Testis (tissue), 2 donors: ENCODE measurements at regions not wholly inside any gene's neighbourhood (a gene's known extent, or its start where the extent isn't known, plus 50 kb on each side); places are given as distances from the start of the nearest gene placed in this dataset.

ENCODE experiments used
- POLR2A ChIP-seq: fragments of 450-650 bp; IDR thresholded peaks from one replicate; pipeline ENCODE4 v1.6.1; 2017; ENCODE audit warnings: antibody characterized with exemption, mild to moderate bottlenecking, moderate library complexity
- TF ChIP-seq, protein P1 (sequence below), 3 experiments: fragments of 450-650 bp in 2 of 3; fragments of 200-600 bp in 1 of 3; sonication (generic) in 1 of 3; IDR thresholded peaks; one replicate each; pipeline ENCODE4 v1.5.1; 2016 to 2019; ENCODE audit warnings: antibody characterized with exemption in 3 of 3, mild to moderate bottlenecking in 2 of 3, moderate library complexity in 1 of 3

DNA sequence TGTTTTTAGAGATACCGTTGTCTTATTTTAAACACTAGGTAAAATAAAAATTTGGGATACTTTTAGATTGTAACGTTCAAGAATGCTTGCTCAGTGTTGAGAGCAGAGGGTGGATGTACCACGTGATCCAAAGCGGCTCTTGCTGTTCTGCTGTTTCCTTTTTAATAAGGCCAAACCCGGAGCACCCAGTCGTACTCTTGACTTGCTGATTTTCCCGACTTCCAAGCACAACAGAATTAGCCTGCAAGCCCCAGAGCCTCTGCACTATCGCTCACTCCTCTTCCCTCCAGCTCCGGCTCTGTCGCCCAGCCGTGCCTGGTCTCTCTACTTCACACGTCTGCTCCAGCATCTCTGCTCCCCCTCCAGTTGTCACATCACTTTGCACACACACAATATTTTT lies 77.3 kb downstream of the EMP1 start:
- TF ChIP-seq, protein P1, sequence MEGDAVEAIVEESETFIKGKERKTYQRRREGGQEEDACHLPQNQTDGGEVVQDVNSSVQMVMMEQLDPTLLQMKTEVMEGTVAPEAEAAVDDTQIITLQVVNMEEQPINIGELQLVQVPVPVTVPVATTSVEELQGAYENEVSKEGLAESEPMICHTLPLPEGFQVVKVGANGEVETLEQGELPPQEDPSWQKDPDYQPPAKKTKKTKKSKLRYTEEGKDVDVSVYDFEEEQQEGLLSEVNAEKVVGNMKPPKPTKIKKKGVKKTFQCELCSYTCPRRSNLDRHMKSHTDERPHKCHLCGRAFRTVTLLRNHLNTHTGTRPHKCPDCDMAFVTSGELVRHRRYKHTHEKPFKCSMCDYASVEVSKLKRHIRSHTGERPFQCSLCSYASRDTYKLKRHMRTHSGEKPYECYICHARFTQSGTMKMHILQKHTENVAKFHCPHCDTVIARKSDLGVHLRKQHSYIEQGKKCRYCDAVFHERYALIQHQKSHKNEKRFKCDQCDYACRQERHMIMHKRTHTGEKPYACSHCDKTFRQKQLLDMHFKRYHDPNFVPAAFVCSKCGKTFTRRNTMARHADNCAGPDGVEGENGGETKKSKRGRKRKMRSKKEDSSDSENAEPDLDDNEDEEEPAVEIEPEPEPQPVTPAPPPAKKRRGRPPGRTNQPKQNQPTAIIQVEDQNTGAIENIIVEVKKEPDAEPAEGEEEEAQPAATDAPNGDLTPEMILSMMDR (IDR thresholded peaks at IDR 0.05): no peak
- TF ChIP-seq POLR2A: no peak
